PC-3 (cell line): ENCODE measurements at regions not wholly inside any gene's neighbourhood (a gene's known extent, or its start where the extent isn't known, plus 50 kb on each side); places are given as distances from the start of the nearest gene placed in this dataset.

Experiments used
- ATAC-seq: fragments of 200-7000 bp; cut with Tn5 transposase; 2 replicates; pipeline ENCODE4 v1.9.1; 2020; ENCODE audit warnings: mild to moderate bottlenecking, moderate library complexity
- BruUV-seq: library from RNA; stranded (reverse); fragments of 400-500 nt; replicated peaks from 2 replicates; lab custom pipeline; 2021; lab: Mats Ljungman, UMichigan
- CTCF ChIA-PET: fragments of 300-600 bp; sonication (Branson Sonifier 250); formaldehyde crosslinking; loops from one replicate; lab custom pipeline; 2022; ENCODE audit warnings: antibody characterized with exemption; lab: Charles Lee
- POLR2A ChIA-PET: fragments of 300-600 bp; sonication (Branson Sonifier 250); formaldehyde crosslinking; loops from one replicate; lab custom pipeline; 2022; ENCODE audit warnings: antibody characterized with exemption; ENCODE audit not compliant: unreplicated experiment; lab: Charles Lee
- DNase-seq: peaks from one replicate; pipeline ENCODE4 v3.0.0-alpha.2; 2015
- H2AFZ ChIP-seq: fragments of 300-600 bp; sonication (generic); 2 replicates; pipeline ENCODE4 v1.6.0; 2016; ENCODE audit warnings: antibody characterized with exemption, low read length
- H3F3A ChIP-seq: fragments of 300-600 bp; sonication (generic); one replicate; pipeline ENCODE4 v1.6.0; 2017; ENCODE audit warnings: antibody characterized with exemption, low read length, control low read depth, mild to moderate bottlenecking; ENCODE audit not compliant: unreplicated experiment
- H3K27ac ChIP-seq: fragments of 300-600 bp; sonication (generic); 2 replicates; pipeline ENCODE4 v1.5.1; 2016; ENCODE audit warnings: mild to moderate bottlenecking, low read length
- H3K27me3 ChIP-seq: fragments of 300-600 bp; sonication (generic); 2 replicates; pipeline ENCODE4 v1.6.1; 2016; ENCODE audit warnings: low read length, mixed read lengths
- H3K36me3 ChIP-seq: fragments of 300-600 bp; sonication (generic); 2 replicates; pipeline ENCODE4 v1.6.1; 2016; ENCODE audit warnings: low read depth, mixed run types, low read length, mixed read lengths
- H3K4me1 ChIP-seq: fragments of 300-600 bp; sonication (generic); 2 replicates; pipeline ENCODE4 v1.5.1; 2016; ENCODE audit warnings: low read length; ENCODE audit not compliant: insufficient read depth
- H3K4me2 ChIP-seq: fragments of 300-600 bp; sonication (generic); 2 replicates; pipeline ENCODE4 v1.6.0; 2016; ENCODE audit warnings: low read length
- H3K4me3 ChIP-seq: fragments of 300-600 bp; sonication (generic); 2 replicates; pipeline ENCODE4 v1.5.1; 2016; ENCODE audit warnings: mild to moderate bottlenecking, low read length, mixed read lengths
- H3K79me2 ChIP-seq: fragments of 300-600 bp; sonication (generic); 2 replicates; pipeline ENCODE4 v1.6.1; 2017; ENCODE audit warnings: low read length, mixed read lengths
- H3K9ac ChIP-seq: fragments of 300-600 bp; sonication (generic); 2 replicates; pipeline ENCODE4 v1.6.0; 2016; ENCODE audit warnings: mild to moderate bottlenecking, low read length
- H3K9me2 ChIP-seq: fragments of 300-600 bp; sonication (generic); replicated peaks from 2 replicates; pipeline ENCODE4 v1.6.1; 2016; ENCODE audit warnings: mixed run types, low read length, mixed read lengths
- H3K9me3 ChIP-seq: fragments of 300-600 bp; sonication (generic); 2 replicates; pipeline ENCODE4 v1.6.1; 2016; ENCODE audit warnings: low read length, mixed read lengths
- H4K20me1 ChIP-seq: fragments of 300-600 bp; sonication (generic); 2 replicates; pipeline ENCODE4 v1.6.1; 2016; ENCODE audit warnings: low read length, mixed read lengths
- CTCF ChIP-seq: fragments of 300-600 bp; sonication (generic); conservative IDR thresholded peaks from 2 replicates; pipeline ENCODE4 v1.5.1; 2017; ENCODE audit warnings: antibody characterized with exemption, low read depth, mild to moderate bottlenecking, low read length
- EZH2 ChIP-seq: fragments of 300-600 bp; sonication (generic); IDR thresholded peaks from one replicate; pipeline ENCODE4 v1.6.1; 2017; ENCODE audit warnings: antibody characterized with exemption, mild to moderate bottlenecking, low read length; ENCODE audit not compliant: unreplicated experiment
- EZH2phosphoT487 ChIP-seq: fragments of 300-600 bp; sonication (generic); IDR thresholded peaks from 2 replicates; pipeline ENCODE4 v1.6.1; 2018; ENCODE audit warnings: mild to moderate bottlenecking, antibody characterized with exemption, low read length, borderline replicate concordance
- intact Hi-C: fragments of 100-400 bp; cut with micrococcal nuclease; formaldehyde crosslinking; loops from 2 replicates; pipeline ENCODE4 v1.9.0; 2023

GRCh38 chr10:114876169-114876568 is 54.6 kb downstream of the FHIP2A start:
- H3K9me2 ChIP-seq: no peaks in the 10 kb centered on the region
- intact Hi-C loops: loop anchor here (5.0 kb wide), 1 partner anchor 61 kb away; the partner anchor contains the start of gene TRUB1
- no TSS peak for BruUV-seq
- H4K20me1 ChIP-seq: no peaks in the 10 kb centered on the region
- POLR2A ChIA-PET: no interaction called here
- no peak for TF ChIP-seq EZH2
- H3K4me2 ChIP-seq: no peak overlapping the region
- H3K27ac ChIP-seq: no peak overlapping the region
- no peaks in the 10 kb centered on the region for H3K79me2 ChIP-seq
- H3K4me3 ChIP-seq: no peak overlapping the region
- no peak for DNase-seq
- no peak overlapping the region for H2AFZ ChIP-seq
- H3K9ac ChIP-seq: no peak overlapping the region
- CTCF ChIA-PET: no interaction called here
- H3K27me3 ChIP-seq: no peaks in the 10 kb centered on the region
- H3K36me3 ChIP-seq: no peaks in the 10 kb centered on the region
- no peaks in the 10 kb centered on the region for H3K4me1 ChIP-seq
- no peaks in the 10 kb centered on the region for H3K9me3 ChIP-seq
- no peak for ATAC-seq
- H3F3A ChIP-seq: no peaks in the 10 kb centered on the region

- intact Hi-C loops: loop anchor here (1.0 to 5.0 kb wide), 3 partner anchors 61 to 253 kb away; partner anchors contain the start of gene TRUB1
- TF ChIP-seq EZH2: no peak
- no peak for TF ChIP-seq EZH2phosphoT487
- TF ChIP-seq CTCF: peak; percentile 77
- no peak overlapping the region for H3K9ac ChIP-seq
- no TSS peak for BruUV-seq
- H4K20me1 ChIP-seq: no peaks in the 10 kb centered on the region
- ChIA-PET CTCF (no interaction called here), POLR2A (no interaction called here)
- no peaks in the 10 kb centered on the region for H3K9me3 ChIP-seq
- no peaks in the 10 kb centered on the region for H3K27me3 ChIP-seq
- no peaks in the 10 kb centered on the region for H3K9me2 ChIP-seq
- H3K4me3 ChIP-seq: no peak overlapping the region
- peak overlapping the region; percentile 48; the same call in 1 of the 2 replicates for H2AFZ ChIP-seq
- no peaks in the 10 kb centered on the region for H3K79me2 ChIP-seq
- no peaks in the 10 kb centered on the region for H3K36me3 ChIP-seq
- H3K4me1 ChIP-seq: no peaks in the 10 kb centered on the region
- peak; percentile 94 for ATAC-seq
- no peaks in the 10 kb centered on the region for H3F3A ChIP-seq
- DNase-seq: peak; percentile 68
- no peak overlapping the region for H3K27ac ChIP-seq
- H3K4me2 ChIP-seq: peak overlapping the region; percentile 59; the same call in 1 of the 2 replicates
These were observed 55.2 kb downstream of the FHIP2A start for GRCh38 chr10:114876602-114877300.

- Histone ChIP-seq H3F3A (no peaks in the 10 kb centered on the region), H4K20me1 (no peaks in the 10 kb centered on the region), H3K9ac (no peak overlapping the region), H3K27me3 (no peaks in the 10 kb centered on the region), H3K4me3 (no peak overlapping the region), H3K9me2 (no peaks in the 10 kb centered on the region), H3K36me3 (no peaks in the 10 kb centered on the region), H3K79me2 (no peaks in the 10 kb centered on the region), H3K9me3 (no peaks in the 10 kb centered on the region), H3K4me2 (0 out of 2 replicates have a peak overlapping the region, but pooled peaks have one; percentile 59), H3K4me1 (no peaks in the 10 kb centered on the region), H2AFZ (peak overlapping the region; percentile 48; the same call in 1 of the 2 replicates), H3K27ac (no peak overlapping the region)
- no peak for ATAC-seq
- BruUV-seq: no TSS peak
- CTCF ChIA-PET: no interaction called here
- no peak for DNase-seq
- intact Hi-C loops: loop anchor here (1.0 to 5.0 kb wide), 3 partner anchors 60 to 252 kb away; partner anchors contain the start of gene TRUB1
- POLR2A ChIA-PET: no interaction called here
- TF ChIP-seq EZH2: no peak
- TF ChIP-seq CTCF: no peak
- no peak for TF ChIP-seq EZH2phosphoT487
These were observed 55.7 kb downstream of the FHIP2A start for GRCh38 chr10:114877301-114877644.
